ENCODE measurements at regions not wholly inside any gene's neighbourhood (a gene's known extent, or its start where the extent isn't known, plus 50 kb on each side); places are given as distances from the start of the nearest gene placed in this dataset.

- no peaks in the 10 kb centered on the region for H3K9me3 ChIP-seq (ENCODE audit: low read length)
- H3K4me1 ChIP-seq (ENCODE audit: insufficient read depth, low read length): no peaks in the 10 kb centered on the region
- H3K27ac ChIP-seq (ENCODE audit: low read depth, low read length): no peak overlapping the region
- no peaks in the 10 kb centered on the region for H3K27me3 ChIP-seq (ENCODE audit: control insufficient read depth in 1 of 2, insufficient read depth in 2 of 2, low read length in 2 of 2)
- H3K9ac ChIP-seq (ENCODE audit: low read length): no peak overlapping the region
- H3K36me3 ChIP-seq (ENCODE audit: insufficient read depth, low read length): no peaks in the 10 kb centered on the region
- no peak overlapping the region for H3K4me3 ChIP-seq (ENCODE audit: low read depth in 1 of 2, low read length in 2 of 2)
These were observed 240.6 kb upstream of the PDGFD start for GRCh38 chr11:104404231-104405175.

- Histone ChIP-seq H3K9me3 (ENCODE audit: low read length) (no peaks in the 10 kb centered on the region), H3K4me1 (ENCODE audit: insufficient read depth, low read length) (no peaks in the 10 kb centered on the region), H3K9ac (ENCODE audit: low read length) (no peak overlapping the region), H3K27ac (ENCODE audit: low read depth, low read length) (no peak overlapping the region), H3K27me3 (ENCODE audit: control insufficient read depth in 1 of 2, insufficient read depth in 2 of 2, low read length in 2 of 2) (no peaks in the 10 kb centered on the region), H3K4me3 (ENCODE audit: low read depth in 1 of 2, low read length in 2 of 2) (no peak overlapping the region), H3K36me3 (ENCODE audit: insufficient read depth, low read length) (no peaks in the 10 kb centered on the region)
These were observed 239.0 kb upstream of the PDGFD start for GRCh38 chr11:104402812-104403521.

DNA sequence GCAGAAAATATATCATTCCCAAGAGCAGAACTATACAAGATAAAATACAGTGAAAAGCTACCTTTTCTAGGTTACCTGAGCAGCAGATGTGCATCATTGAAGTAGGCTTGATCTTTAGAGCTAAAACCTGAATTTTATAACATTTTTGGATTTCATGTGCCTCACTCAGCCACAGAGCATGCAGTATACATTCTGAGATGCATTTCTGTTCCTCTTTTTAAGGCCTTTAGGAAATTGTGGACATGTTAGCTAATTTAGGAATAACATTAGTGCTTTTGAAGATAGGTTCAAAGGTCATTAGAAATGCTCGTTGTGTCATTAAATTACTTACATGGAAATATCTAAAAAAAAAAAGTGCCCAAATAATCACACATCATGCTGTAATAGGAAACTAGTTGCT lies 230.6 kb upstream of the PDGFD start:
- Histone ChIP-seq H3K27ac (ENCODE audit: low read depth, low read length) (no peak overlapping the region), H3K4me1 (ENCODE audit: insufficient read depth, low read length) (no peaks in the 10 kb centered on the region), H3K9me3 (ENCODE audit: low read length) (no peaks in the 10 kb centered on the region), H3K36me3 (ENCODE audit: insufficient read depth, low read length) (no peaks in the 10 kb centered on the region), H3K4me3 (ENCODE audit: low read depth in 1 of 2, low read length in 2 of 2) (no peak overlapping the region), H3K9ac (ENCODE audit: low read length) (no peak overlapping the region), H3K27me3 (ENCODE audit: control insufficient read depth in 1 of 2, insufficient read depth in 2 of 2, low read length in 2 of 2) (no peaks in the 10 kb centered on the region)

DNA sequence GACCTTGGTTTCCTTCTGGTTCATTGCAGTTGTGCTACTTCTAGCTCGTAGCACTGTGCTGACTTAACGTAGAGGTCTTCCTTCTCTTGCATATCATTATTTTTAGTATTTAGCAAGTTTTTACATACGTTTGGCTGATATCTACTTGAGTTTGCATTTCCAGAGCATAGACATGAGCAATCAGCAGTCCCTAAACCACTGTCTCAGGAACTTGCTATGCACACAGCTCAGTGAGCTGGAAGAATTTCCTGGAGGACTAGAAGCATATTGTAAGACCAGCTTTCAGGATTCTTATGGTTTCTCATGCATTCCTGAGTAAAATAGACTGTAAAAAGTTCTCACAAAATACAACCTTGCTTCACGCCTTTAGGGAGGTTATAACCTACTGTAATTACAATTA lies 226.7 kb upstream of the PDGFD start:
- no peak overlapping the region for H3K27ac ChIP-seq (ENCODE audit: low read depth, low read length)
- H3K27me3 ChIP-seq (ENCODE audit: control insufficient read depth in 1 of 2, insufficient read depth in 2 of 2, low read length in 2 of 2): no peaks in the 10 kb centered on the region
- no peak overlapping the region for H3K4me3 ChIP-seq (ENCODE audit: low read depth in 1 of 2, low read length in 2 of 2)
- H3K9ac ChIP-seq (ENCODE audit: low read length): no peak overlapping the region
- no peaks in the 10 kb centered on the region for H3K9me3 ChIP-seq (ENCODE audit: low read length)
- H3K36me3 ChIP-seq (ENCODE audit: insufficient read depth, low read length): no peaks in the 10 kb centered on the region
- H3K4me1 ChIP-seq (ENCODE audit: insufficient read depth, low read length): no peaks in the 10 kb centered on the region

GRCh38 chr11:104385884-104386283 lies 221.9 kb upstream of the PDGFD start:
- no peak overlapping the region for H3K27ac ChIP-seq (ENCODE audit: low read depth, low read length)
- no peak overlapping the region for H3K4me3 ChIP-seq (ENCODE audit: low read depth in 1 of 2, low read length in 2 of 2)
- no peaks in the 10 kb centered on the region for H3K9me3 ChIP-seq (ENCODE audit: low read length)
- H3K36me3 ChIP-seq (ENCODE audit: insufficient read depth, low read length): no peaks in the 10 kb centered on the region
- no peaks in the 10 kb centered on the region for H3K4me1 ChIP-seq (ENCODE audit: insufficient read depth, low read length)
- no peaks in the 10 kb centered on the region for H3K27me3 ChIP-seq (ENCODE audit: control insufficient read depth in 1 of 2, insufficient read depth in 2 of 2, low read length in 2 of 2)
- no peak overlapping the region for H3K9ac ChIP-seq (ENCODE audit: low read length)

- Histone ChIP-seq H3K9me3 (ENCODE audit: low read length) (no peaks in the 10 kb centered on the region), H3K27ac (ENCODE audit: low read depth, low read length) (no peak overlapping the region), H3K4me3 (ENCODE audit: low read depth in 1 of 2, low read length in 2 of 2) (no peak overlapping the region), H3K9ac (ENCODE audit: low read length) (no peak overlapping the region), H3K27me3 (ENCODE audit: control insufficient read depth in 1 of 2, insufficient read depth in 2 of 2, low read length in 2 of 2) (no peaks in the 10 kb centered on the region), H3K4me1 (ENCODE audit: insufficient read depth, low read length) (no peaks in the 10 kb centered on the region), H3K36me3 (ENCODE audit: insufficient read depth, low read length) (no peaks in the 10 kb centered on the region)
These were observed 216.4 kb upstream of the PDGFD start for GRCh38 chr11:104380358-104380757.

DNA sequence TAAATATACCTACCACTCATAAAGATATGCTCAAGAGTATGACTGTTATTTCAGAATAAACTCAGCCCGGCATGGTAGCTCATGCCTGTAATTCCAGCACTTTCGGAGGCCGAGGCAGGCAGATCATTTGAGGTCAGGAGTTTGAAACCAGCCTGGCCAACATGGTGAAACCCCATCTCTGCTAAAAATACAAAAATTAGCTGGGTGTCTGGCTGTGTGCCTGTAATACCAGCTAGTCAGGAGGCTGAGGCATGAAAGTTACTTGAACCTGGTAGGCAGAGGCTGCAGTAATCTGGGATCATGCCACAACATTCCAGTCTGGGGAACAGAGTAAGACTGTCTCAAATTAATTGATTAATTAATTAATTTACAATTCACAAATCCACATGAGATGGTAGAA lies 208.2 kb upstream of the PDGFD start:
- no peak overlapping the region for H3K4me3 ChIP-seq (ENCODE audit: low read depth in 1 of 2, low read length in 2 of 2)
- H3K27me3 ChIP-seq (ENCODE audit: control insufficient read depth in 1 of 2, insufficient read depth in 2 of 2, low read length in 2 of 2): no peaks in the 10 kb centered on the region
- no peaks in the 10 kb centered on the region for H3K4me1 ChIP-seq (ENCODE audit: insufficient read depth, low read length)
- no peaks in the 10 kb centered on the region for H3K36me3 ChIP-seq (ENCODE audit: insufficient read depth, low read length)
- H3K27ac ChIP-seq (ENCODE audit: low read depth, low read length): no peak overlapping the region
- no peak overlapping the region for H3K9ac ChIP-seq (ENCODE audit: low read length)
- no peaks in the 10 kb centered on the region for H3K9me3 ChIP-seq (ENCODE audit: low read length)

- Histone ChIP-seq H3K9me3 (ENCODE audit: low read length) (no peaks in the 10 kb centered on the region), H3K27me3 (ENCODE audit: control insufficient read depth in 1 of 2, insufficient read depth in 2 of 2, low read length in 2 of 2) (no peaks in the 10 kb centered on the region), H3K4me3 (ENCODE audit: low read depth in 1 of 2, low read length in 2 of 2) (no peak overlapping the region), H3K36me3 (ENCODE audit: insufficient read depth, low read length) (no peaks in the 10 kb centered on the region), H3K9ac (ENCODE audit: low read length) (no peak overlapping the region), H3K27ac (ENCODE audit: low read depth, low read length) (no peak overlapping the region), H3K4me1 (ENCODE audit: insufficient read depth, low read length) (no peaks in the 10 kb centered on the region)
These were observed 206.5 kb upstream of the PDGFD start for GRCh38 chr11:104370478-104370877.

DNA sequence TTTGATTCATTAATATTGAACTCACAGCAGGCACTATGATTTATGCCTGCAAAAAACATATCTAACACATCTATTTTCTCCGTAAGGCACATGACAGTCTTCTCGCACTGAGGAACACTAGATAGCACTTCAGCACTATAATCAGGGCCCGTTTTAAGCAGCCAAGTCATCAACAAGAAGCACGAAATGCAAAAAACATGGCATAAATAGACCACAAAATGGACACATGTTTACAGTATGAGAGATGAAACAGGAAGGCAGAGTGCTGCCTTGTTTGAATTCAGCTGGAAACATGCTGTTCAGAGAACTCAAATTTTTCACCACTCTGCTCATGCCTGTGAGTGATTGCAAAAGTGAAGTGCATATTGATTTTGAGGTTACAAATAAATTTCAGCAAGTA lies 205.8 kb upstream of the PDGFD start:
- Histone ChIP-seq H3K27me3 (ENCODE audit: control insufficient read depth in 1 of 2, insufficient read depth in 2 of 2, low read length in 2 of 2) (no peaks in the 10 kb centered on the region), H3K9ac (ENCODE audit: low read length) (no peak overlapping the region), H3K36me3 (ENCODE audit: insufficient read depth, low read length) (no peaks in the 10 kb centered on the region), H3K27ac (ENCODE audit: low read depth, low read length) (no peak overlapping the region), H3K4me1 (ENCODE audit: insufficient read depth, low read length) (no peaks in the 10 kb centered on the region), H3K9me3 (ENCODE audit: low read length) (no peaks in the 10 kb centered on the region), H3K4me3 (ENCODE audit: low read depth in 1 of 2, low read length in 2 of 2) (no peak overlapping the region)

DNA sequence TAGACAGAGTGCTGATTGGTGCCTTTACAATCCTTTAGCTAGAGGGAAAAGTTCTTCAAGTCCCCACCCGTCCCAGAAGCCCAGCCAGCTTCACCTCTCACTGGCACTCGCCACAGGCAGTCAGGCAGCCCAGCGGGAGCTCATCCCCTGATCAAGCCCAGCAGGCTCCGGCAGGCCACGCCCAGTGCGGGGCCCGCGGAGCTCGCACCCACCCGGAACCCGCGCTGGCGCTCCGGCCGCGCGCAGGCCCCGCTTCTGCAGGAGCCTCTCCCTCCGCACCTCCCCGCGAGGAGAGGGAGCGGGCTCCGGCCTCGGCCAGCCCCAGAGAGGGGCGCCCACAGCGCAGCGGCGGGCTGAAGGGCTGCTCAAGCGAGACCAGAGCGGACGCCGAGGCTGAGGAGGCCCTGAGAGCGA lies 202.4 kb upstream of the PDGFD start:
- Histone ChIP-seq H3K4me3 (ENCODE audit: low read depth in 1 of 2, low read length in 2 of 2) (no peak overlapping the region), H3K27me3 (ENCODE audit: control insufficient read depth in 1 of 2, insufficient read depth in 2 of 2, low read length in 2 of 2) (no peaks in the 10 kb centered on the region)

GRCh38 chr11:104365676-104366075 lies 201.7 kb upstream of the PDGFD start:
- no peak overlapping the region for H3K4me3 ChIP-seq (ENCODE audit: low read depth in 1 of 2, low read length in 2 of 2)
- H3K4me1 ChIP-seq (ENCODE audit: insufficient read depth, low read length): no peaks in the 10 kb centered on the region
- no peak overlapping the region for H3K27ac ChIP-seq (ENCODE audit: low read depth, low read length)
- no peaks in the 10 kb centered on the region for H3K9me3 ChIP-seq (ENCODE audit: low read length)
- no peak overlapping the region for H3K9ac ChIP-seq (ENCODE audit: low read length)
- H3K27me3 ChIP-seq (ENCODE audit: control insufficient read depth in 1 of 2, insufficient read depth in 2 of 2, low read length in 2 of 2): no peaks in the 10 kb centered on the region
- H3K36me3 ChIP-seq (ENCODE audit: insufficient read depth, low read length): no peaks in the 10 kb centered on the region

More for the DNA sequence above, 202.4 kb upstream of the PDGFD start:
- Histone ChIP-seq H3K4me1 (ENCODE audit: insufficient read depth, low read length) (no peaks in the 10 kb centered on the region), H3K9ac (ENCODE audit: low read length) (no peak overlapping the region), H3K9me3 (ENCODE audit: low read length) (no peaks in the 10 kb centered on the region), H3K27ac (ENCODE audit: low read depth, low read length) (no peak overlapping the region), H3K36me3 (ENCODE audit: insufficient read depth, low read length) (no peaks in the 10 kb centered on the region)

Measured in muscle layer of colon (tissue), 2 donors.